Adipocyte (in vitro differentiated cells): ENCODE measurements at regions not wholly inside any gene's neighbourhood (a gene's known extent, or its start where the extent isn't known, plus 50 kb on each side); places are given as distances from the start of the nearest gene placed in this dataset.

Experiments
- DNase-seq: peaks from one replicate; pipeline ENCODE4 v3.0.0-alpha.2; 2015; ENCODE audit warnings: low read depth
- H3K27me3 ChIP-seq: replicated peaks from 2 replicates; pipeline ENCODE4 v1.7.0; 2013; ENCODE audit warnings: mild to moderate bottlenecking, low read length, moderate library complexity; ENCODE audit not compliant: control insufficient read depth, insufficient read depth
- H3K36me3 ChIP-seq: 2 replicates; pipeline ENCODE4 v1.7.0; 2013; ENCODE audit warnings: low read length, mild to moderate bottlenecking, moderate library complexity; ENCODE audit not compliant: control insufficient read depth, insufficient read depth, severe bottlenecking
- H3K4me1 ChIP-seq: 2 replicates; pipeline ENCODE4 v1.7.0; 2013; ENCODE audit warnings: mild to moderate bottlenecking, low read length, moderate library complexity; ENCODE audit not compliant: control insufficient read depth, insufficient read depth
- H3K4me3 ChIP-seq: 2 replicates; pipeline ENCODE4 v1.7.0; 2013; ENCODE audit warnings: mild to moderate bottlenecking, low read length, moderate library complexity
- H3K9ac ChIP-seq: 2 replicates; pipeline ENCODE4 v1.7.0; 2013; ENCODE audit warnings: mild to moderate bottlenecking, low read length, moderate library complexity
- H3K9me3 ChIP-seq: 2 replicates; pipeline ENCODE4 v1.7.0; 2013; ENCODE audit warnings: mild to moderate bottlenecking, low read length, moderate library complexity; ENCODE audit not compliant: control insufficient read depth

DNA sequence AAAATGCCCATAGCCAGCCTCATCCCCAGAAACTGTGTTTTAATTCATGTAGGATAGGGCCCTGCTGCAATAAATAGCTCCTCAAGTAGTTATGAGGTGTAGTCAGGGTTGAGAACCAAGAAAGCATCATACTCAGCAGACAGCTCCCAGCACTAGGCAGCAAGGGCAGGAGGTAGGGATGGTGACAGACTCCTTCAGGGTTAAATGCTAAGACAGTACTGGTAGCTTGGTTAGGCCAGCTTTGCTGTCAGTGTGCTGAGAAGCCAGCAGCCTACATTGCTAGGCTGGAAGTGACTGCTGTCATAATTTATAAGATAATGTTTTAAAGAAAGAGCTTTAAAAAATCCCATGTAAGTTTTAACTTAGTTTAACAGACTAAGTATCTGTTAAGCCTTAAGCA is 113.9 kb upstream of the IMMP2L start:
- Histone ChIP-seq H3K9ac (no peak overlapping the region), H3K9me3 (no peaks in the 10 kb centered on the region), H3K36me3 (no peaks in the 10 kb centered on the region), H3K27me3 (peaks cover 3% of the 10 kb centered on the region), H3K4me1 (peaks cover 13% of the 10 kb centered on the region), H3K4me3 (no peak overlapping the region)
- no peak for DNase-seq

DNA sequence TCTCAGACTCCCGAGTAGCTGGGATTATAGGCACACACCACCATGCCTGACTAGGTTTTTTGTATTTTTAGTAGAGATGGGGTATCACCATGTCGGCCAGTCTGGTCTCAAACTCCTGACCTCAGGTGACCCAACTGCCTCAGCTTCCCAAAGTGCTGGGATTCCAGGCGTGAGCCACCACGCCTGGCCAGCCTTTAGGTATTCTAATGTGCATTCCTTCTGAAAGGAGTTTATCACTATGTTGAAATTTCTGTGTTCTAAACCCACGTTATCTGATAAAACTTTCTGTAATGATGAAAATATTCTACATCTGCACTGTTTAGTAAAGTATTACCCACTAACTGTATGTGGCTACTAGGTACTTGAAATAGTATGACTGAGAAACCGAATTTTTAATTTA is 110.6 kb upstream of the IMMP2L start:
- Histone ChIP-seq H3K4me1 (peaks cover 5% of the 10 kb centered on the region), H3K9me3 (no peaks in the 10 kb centered on the region)

GRCh38 chr7:111671927-111672326 is 109.6 kb upstream of the IMMP2L start:
- Histone ChIP-seq H3K36me3 (no peaks in the 10 kb centered on the region), H3K4me1 (no peaks in the 10 kb centered on the region), H3K9ac (no peak overlapping the region), H3K9me3 (no peaks in the 10 kb centered on the region), H3K27me3 (peaks cover 3% of the 10 kb centered on the region), H3K4me3 (no peak overlapping the region)
- DNase-seq = no peak

More for the DNA sequence above, 110.6 kb upstream of the IMMP2L start:
- Histone ChIP-seq H3K4me3 (no peak overlapping the region), H3K27me3 (peaks cover 3% of the 10 kb centered on the region), H3K36me3 (no peaks in the 10 kb centered on the region), H3K9ac (no peak overlapping the region)
- DNase-seq = no peak

DNA sequence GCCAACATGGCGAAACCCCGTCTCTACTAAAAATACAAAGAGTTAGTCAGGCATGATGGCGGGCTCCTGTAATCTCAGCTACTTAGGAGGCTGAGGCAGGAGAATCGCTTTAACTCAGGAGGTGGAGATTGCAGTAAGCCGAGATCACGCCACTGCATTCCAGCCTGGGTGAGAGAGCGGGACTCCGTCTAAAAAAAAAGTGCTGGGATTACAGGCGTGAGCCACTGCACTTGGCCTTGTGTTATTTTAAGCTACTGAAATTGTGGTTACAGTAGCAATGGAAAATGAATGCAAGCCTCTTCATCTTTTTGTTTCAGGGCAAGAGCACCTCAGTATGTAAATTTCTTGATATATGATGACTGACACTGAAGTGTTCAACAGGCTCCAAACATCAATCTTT is 106.4 kb upstream of the IMMP2L start:
- peaks cover 2% of the 10 kb centered on the region for H3K4me1 ChIP-seq
- H3K27me3 ChIP-seq = peaks cover under 1% of the 10 kb centered on the region
- DNase-seq = no peak
- H3K4me3 ChIP-seq = no peak overlapping the region
- H3K9ac ChIP-seq = no peak overlapping the region
- H3K36me3 ChIP-seq = no peaks in the 10 kb centered on the region
- no peaks in the 10 kb centered on the region for H3K9me3 ChIP-seq

- Histone ChIP-seq H3K36me3 (no peaks in the 10 kb centered on the region), H3K27me3 (no peaks in the 10 kb centered on the region), H3K9me3 (no peaks in the 10 kb centered on the region), H3K9ac (no peak overlapping the region), H3K4me3 (no peak overlapping the region), H3K4me1 (peaks cover 2% of the 10 kb centered on the region)
- DNase-seq = no peak
Measured at GRCh38 chr7:111667488-111667887, 105.2 kb upstream of the IMMP2L start.

GRCh38 chr7:111666260-111666659 is 104.0 kb upstream of the IMMP2L start:
- H3K4me1 ChIP-seq = peaks cover 2% of the 10 kb centered on the region
- no peak overlapping the region for H3K9ac ChIP-seq
- no peaks in the 10 kb centered on the region for H3K9me3 ChIP-seq
- H3K4me3 ChIP-seq = no peak overlapping the region
- H3K27me3 ChIP-seq = no peaks in the 10 kb centered on the region
- no peak for DNase-seq
- no peaks in the 10 kb centered on the region for H3K36me3 ChIP-seq

- no peak for DNase-seq
Measured at GRCh38 chr7:111663771-111664170, 101.5 kb upstream of the IMMP2L start.

GRCh38 chr7:111662386-111662785 is 100.1 kb upstream of the IMMP2L start:
- Histone ChIP-seq H3K36me3 (no peaks in the 10 kb centered on the region), H3K4me3 (no peak overlapping the region), H3K27me3 (no peaks in the 10 kb centered on the region), H3K9ac (no peak overlapping the region), H3K9me3 (no peaks in the 10 kb centered on the region), H3K4me1 (peaks cover 2% of the 10 kb centered on the region)
- no peak for DNase-seq

More at GRCh38 chr7:111663771-111664170, 101.5 kb upstream of the IMMP2L start:
- H3K36me3 ChIP-seq = no peaks in the 10 kb centered on the region
- no peak overlapping the region for H3K9ac ChIP-seq
- H3K4me3 ChIP-seq = no peak overlapping the region
- H3K9me3 ChIP-seq = no peaks in the 10 kb centered on the region
- no peaks in the 10 kb centered on the region for H3K27me3 ChIP-seq
- peaks cover 2% of the 10 kb centered on the region for H3K4me1 ChIP-seq

DNA sequence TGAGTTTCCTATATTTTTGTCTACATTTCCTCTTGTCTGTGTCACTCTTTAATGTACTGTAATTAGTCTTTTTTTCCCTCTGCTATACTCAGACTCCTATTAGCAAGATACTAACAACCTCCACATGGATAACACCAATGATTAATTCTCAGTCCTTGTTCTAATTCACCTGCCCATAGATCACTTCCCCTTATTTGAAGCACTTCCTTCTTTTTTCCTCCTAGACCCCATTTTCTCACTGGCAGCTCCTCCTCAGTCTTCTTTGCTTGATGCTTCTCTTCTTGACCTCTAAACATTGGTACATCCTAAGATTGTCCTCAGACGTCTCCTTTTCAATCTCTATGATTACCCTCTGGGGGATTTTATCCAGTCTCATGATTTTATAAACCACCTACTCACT is 98.2 kb upstream of the IMMP2L start:
- DNase-seq = no peak
- peaks cover 2% of the 10 kb centered on the region for H3K4me1 ChIP-seq
- no peaks in the 10 kb centered on the region for H3K36me3 ChIP-seq
- no peaks in the 10 kb centered on the region for H3K9me3 ChIP-seq
- no peaks in the 10 kb centered on the region for H3K27me3 ChIP-seq
- no peak overlapping the region for H3K4me3 ChIP-seq
- no peak overlapping the region for H3K9ac ChIP-seq

DNA sequence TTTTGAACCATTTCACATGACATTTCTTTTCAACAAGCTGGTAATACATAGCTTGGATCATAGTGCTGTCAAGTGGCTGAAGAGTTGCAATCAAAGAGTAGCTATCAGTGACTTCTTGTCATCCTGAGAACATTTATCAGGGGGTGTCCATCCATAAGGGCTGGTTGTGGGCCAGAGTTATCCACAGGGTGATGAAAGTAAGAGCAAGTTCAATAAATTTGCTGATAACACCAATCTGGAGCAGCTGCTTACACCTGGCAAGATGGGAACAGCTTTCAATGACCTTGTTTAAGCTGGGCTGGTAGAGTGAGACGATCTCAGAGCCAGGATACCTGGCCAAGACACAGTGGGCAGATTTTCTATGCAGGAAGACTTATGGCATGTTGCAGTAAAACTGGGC is 96.3 kb upstream of the IMMP2L start:
- H3K9me3 ChIP-seq = no peaks in the 10 kb centered on the region
- H3K27me3 ChIP-seq = no peaks in the 10 kb centered on the region
- H3K4me1 ChIP-seq = peaks cover 10% of the 10 kb centered on the region

DNA sequence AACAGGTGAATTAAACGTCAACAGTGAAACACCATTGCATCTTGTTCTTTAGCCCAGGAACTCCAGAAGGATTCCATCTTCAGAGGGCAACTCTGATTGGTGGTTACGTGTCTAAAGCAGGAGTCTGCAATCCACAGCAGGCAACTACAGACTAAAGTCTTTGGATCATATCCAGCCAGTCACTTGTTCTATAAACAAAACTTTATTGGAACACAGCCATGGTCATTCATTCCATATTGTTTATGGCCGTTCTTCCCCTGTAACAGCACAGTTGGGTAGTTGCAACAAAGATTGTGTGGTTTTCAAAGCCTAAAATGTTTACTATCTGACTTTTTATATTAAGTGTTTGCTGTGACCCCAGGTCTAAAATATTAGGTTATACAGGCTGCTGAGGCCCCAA is 94.7 kb upstream of the IMMP2L start:
- Histone ChIP-seq H3K9me3 (no peaks in the 10 kb centered on the region), H3K9ac (no peak overlapping the region), H3K27me3 (no peaks in the 10 kb centered on the region), H3K36me3 (no peaks in the 10 kb centered on the region), H3K4me1 (peaks cover 10% of the 10 kb centered on the region), H3K4me3 (no peak overlapping the region)
- DNase-seq = no peak

More for the DNA sequence above, 96.3 kb upstream of the IMMP2L start:
- no peaks in the 10 kb centered on the region for H3K36me3 ChIP-seq
- no peak overlapping the region for H3K9ac ChIP-seq
- no peak overlapping the region for H3K4me3 ChIP-seq
- DNase-seq = no peak

DNA sequence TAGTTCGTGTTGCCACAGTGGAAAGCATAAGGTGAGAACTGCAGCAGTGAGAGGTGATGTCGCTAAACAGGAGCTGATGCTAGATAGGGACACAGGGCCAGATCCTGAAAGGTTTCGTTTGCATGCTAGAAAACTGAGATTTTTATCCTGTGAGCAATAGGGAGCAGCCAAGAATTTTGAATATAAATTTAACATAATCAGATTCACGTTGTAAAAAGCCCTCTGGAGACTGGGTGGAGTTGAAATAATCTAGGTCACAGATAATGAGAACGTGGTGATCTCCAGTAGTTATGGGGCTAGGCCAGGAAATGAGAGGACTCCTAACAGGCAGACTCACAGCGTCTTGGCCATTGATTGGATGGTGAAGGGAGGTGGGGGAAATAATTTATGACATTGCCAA is 92.1 kb upstream of the IMMP2L start:
- DNase-seq = peak; percentile 15
- Histone ChIP-seq H3K4me3 (no peak overlapping the region), H3K9ac (no peak overlapping the region), H3K9me3 (no peaks in the 10 kb centered on the region), H3K4me1 (peaks cover 19% of the 10 kb centered on the region), H3K36me3 (no peaks in the 10 kb centered on the region), H3K27me3 (no peaks in the 10 kb centered on the region)
